BE2C (cell line): ENCODE measurements at regions not wholly inside any gene's neighbourhood (a gene's known extent, or its start where the extent isn't known, plus 50 kb on each side); places are given as distances from the start of the nearest gene placed in this dataset.

ENCODE experiments used
- DNase-seq: peaks from one replicate; pipeline ENCODE4 v3.0.0-alpha.2; 2020
- H3K27me3 ChIP-seq: fragments of 250-450 bp; sonication (Bioruptor Pico); 2 replicates; pipeline ENCODE4 v1.5.1; 2020; ENCODE audit warnings: mild to moderate bottlenecking
- H3K36me3 ChIP-seq: fragments of 250-450 bp; sonication (Bioruptor Pico); 2 replicates; pipeline ENCODE4 v1.5.1; 2020; ENCODE audit warnings: mild to moderate bottlenecking
- H3K4me1 ChIP-seq: fragments of 250-450 bp; sonication (Bioruptor Pico); 2 replicates; pipeline ENCODE4 v1.5.1; 2020
- H3K4me3 ChIP-seq: 2 replicates; pipeline ENCODE4 v1.5.1; 2011; ENCODE audit warnings: low read depth, low read length
- H3K9me3 ChIP-seq: fragments of 250-450 bp; sonication (Bioruptor Pico); 2 replicates; pipeline ENCODE4 v1.5.1; 2020
- TF ChIP-seq, protein P1 (sequence below): IDR thresholded peaks from 2 replicates; pipeline ENCODE4 v1.5.1; 2012; ENCODE audit warnings: mild to moderate bottlenecking, low read depth, low read length

DNA sequence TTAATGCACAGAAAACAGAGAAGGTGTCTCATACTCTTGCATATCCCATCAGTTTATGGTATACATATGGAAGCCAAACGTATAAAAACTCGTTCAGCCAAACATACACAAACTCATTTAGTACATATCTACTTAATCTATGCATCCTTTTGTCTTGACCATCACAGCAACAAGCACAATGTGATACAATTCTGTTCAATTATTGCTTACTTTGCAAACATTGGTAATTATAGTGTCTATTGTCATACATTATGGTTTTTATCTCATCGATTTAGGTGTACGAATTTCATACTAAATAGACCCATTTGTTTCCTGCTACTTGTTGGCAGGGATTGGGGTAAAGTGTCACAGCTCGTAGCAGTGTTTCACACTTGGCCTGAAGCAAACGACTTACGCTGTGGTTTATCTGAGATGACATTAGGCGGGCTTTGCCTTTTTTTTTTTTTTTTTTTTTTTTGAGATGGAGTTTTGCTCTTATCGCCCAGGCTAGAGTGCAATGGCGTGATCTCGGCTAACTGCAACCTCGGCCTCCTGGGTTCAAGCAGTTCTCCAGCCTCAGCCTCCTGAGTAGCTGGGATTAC lies 425.9 kb upstream of the JARID2 start:
- Histone ChIP-seq H3K27me3 (no peaks in the 10 kb centered on the region), H3K36me3 (no peaks in the 10 kb centered on the region), H3K4me1 (peaks cover 19% of the 10 kb centered on the region), H3K4me3 (no peak overlapping the region), H3K9me3 (no peaks in the 10 kb centered on the region)
- no peak for DNase-seq
- TF ChIP-seq, protein P1, sequence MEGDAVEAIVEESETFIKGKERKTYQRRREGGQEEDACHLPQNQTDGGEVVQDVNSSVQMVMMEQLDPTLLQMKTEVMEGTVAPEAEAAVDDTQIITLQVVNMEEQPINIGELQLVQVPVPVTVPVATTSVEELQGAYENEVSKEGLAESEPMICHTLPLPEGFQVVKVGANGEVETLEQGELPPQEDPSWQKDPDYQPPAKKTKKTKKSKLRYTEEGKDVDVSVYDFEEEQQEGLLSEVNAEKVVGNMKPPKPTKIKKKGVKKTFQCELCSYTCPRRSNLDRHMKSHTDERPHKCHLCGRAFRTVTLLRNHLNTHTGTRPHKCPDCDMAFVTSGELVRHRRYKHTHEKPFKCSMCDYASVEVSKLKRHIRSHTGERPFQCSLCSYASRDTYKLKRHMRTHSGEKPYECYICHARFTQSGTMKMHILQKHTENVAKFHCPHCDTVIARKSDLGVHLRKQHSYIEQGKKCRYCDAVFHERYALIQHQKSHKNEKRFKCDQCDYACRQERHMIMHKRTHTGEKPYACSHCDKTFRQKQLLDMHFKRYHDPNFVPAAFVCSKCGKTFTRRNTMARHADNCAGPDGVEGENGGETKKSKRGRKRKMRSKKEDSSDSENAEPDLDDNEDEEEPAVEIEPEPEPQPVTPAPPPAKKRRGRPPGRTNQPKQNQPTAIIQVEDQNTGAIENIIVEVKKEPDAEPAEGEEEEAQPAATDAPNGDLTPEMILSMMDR: no peak

DNA sequence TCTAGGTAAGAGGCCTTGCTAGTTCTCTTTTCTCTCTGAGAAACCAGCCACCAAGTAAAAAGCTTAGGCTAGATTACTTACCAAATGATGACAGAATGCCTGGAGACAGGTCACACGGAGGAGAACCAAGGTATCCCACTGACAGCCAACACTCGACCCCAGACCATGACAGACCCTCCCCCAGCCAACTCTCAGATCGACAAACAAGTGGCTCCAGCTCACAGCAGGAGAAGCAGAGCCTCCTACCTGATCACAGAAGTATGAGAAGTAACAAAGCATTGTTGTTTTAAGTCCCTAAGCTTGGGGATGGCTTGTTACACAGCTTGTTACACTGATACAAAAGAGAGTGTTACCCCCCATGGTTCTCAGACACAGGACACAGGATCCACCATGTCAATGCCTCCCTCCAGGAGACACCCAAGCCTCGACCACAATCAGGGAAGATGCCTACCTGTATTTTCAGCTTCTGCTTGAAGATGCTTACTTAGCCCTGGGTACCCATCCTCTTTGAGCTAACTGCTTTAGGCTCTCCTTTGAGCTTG lies 423.8 kb upstream of the JARID2 start:
- H3K9me3 ChIP-seq: no peaks in the 10 kb centered on the region
- no peaks in the 10 kb centered on the region for H3K27me3 ChIP-seq
- TF ChIP-seq, protein P1: no peak
- no peak for DNase-seq
- H3K36me3 ChIP-seq: no peaks in the 10 kb centered on the region
- H3K4me3 ChIP-seq: no peak overlapping the region
- peaks cover 5% of the 10 kb centered on the region for H3K4me1 ChIP-seq

DNA sequence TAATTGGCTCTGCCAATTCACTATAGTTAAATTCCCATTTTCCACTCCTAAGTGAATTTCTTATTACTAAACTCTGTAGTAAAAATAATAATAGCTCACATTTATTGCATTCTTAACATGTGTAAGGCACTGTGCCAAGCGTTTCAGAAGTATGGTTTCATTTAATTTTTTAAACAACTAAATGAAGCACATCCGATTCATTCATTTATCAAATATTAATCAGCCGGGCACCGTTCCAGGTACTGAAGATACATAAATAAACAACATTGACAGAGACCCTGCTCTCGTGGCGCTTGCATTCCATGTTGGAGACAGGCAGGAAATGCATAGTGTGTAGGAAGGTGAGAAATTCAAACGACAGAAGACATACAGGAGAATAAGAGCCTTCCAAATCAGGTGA lies 423.2 kb upstream of the JARID2 start:
- TF ChIP-seq, protein P1: no peak
- no peak overlapping the region for H3K4me3 ChIP-seq
- no peak for DNase-seq
- no peaks in the 10 kb centered on the region for H3K9me3 ChIP-seq
- no peaks in the 10 kb centered on the region for H3K36me3 ChIP-seq
- peaks cover 3% of the 10 kb centered on the region; the same call in 1 of the 2 replicates for H3K4me1 ChIP-seq
- H3K27me3 ChIP-seq: no peaks in the 10 kb centered on the region

DNA sequence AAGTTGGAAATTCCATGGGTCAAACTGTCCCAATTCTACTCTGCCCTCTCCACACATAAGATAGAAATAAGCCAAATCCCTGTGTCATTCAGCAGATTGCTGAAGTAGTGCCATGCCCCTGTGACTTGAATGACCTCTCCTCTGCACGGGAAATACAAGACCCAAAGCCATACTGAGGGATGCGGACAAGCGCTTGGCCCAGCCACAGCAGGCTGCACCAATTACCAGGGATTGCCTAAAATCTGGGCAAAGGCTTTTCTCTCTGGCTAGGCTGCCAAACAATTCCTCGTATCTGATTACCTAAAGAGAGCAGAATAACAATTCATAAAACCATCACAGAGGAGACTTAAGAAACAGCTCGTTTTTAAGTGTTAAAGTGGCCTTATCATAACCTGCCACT lies 421.8 kb upstream of the JARID2 start:
- Histone ChIP-seq H3K36me3 (no peaks in the 10 kb centered on the region), H3K4me3 (no peak overlapping the region), H3K9me3 (no peaks in the 10 kb centered on the region), H3K27me3 (no peaks in the 10 kb centered on the region), H3K4me1 (no peaks in the 10 kb centered on the region)
- no peak for DNase-seq
- TF ChIP-seq, protein P1: no peak

DNA sequence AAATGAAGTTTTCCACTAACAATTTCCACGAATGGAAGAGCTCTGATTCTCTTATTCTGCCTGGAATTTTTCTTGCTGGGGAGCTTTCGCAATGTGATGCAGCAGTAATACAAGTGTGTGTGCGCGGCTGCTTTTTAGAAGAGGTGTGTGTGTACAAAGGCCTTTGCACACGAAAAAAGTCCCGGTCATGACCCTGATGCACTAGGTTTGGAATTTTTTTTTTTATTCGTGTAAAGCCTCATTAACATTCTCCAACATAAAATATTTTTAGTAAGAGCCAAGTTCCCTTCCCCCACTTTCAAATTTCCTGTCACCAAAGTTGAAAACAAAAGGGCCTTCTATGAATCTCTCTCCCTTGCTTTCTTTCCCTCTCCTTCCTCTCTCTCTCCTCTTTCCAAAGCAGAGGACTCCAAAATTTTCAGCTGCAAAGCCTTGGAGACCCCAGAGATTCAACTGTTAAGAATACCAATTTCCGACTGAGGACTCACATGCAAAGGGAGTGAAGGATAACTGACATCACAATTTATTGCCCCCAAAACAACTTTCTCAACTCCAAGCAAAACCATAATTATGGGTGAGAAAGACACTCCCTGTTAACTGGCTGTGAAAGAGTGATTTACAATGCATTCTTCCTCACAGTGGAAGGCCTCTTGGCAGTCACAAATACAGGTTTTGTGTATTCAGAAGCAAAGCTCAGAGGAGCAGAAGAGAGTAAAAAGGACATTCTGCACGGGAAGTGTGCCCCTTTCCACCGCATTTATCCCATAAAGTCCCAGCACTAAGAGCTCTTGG lies 421.2 kb upstream of the JARID2 start:
- no peak for DNase-seq
- TF ChIP-seq, protein P1: no peak
- Histone ChIP-seq H3K36me3 (no peaks in the 10 kb centered on the region), H3K4me1 (no peaks in the 10 kb centered on the region), H3K4me3 (no peak overlapping the region), H3K27me3 (no peaks in the 10 kb centered on the region), H3K9me3 (no peaks in the 10 kb centered on the region)

DNA sequence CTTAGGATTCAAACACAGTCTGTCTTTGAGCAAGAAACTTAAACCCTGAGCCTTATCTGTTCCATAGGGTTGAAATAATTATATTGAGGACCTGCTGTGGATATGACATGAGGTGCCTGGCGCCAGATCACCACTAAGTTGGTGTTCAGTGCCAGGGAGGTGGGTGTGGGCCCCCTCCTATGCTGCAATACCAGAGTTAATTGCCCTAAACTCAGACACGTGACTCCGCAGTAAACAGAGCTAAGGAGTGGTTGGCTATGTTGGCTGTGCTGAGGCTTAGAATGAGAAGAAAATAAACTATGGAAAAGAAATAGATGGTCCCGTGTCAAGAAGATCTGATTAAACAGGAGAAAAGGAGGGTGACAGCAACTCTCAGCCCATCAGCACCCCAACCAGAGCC lies 419.4 kb upstream of the JARID2 start:
- H3K9me3 ChIP-seq: no peaks in the 10 kb centered on the region
- no peaks in the 10 kb centered on the region for H3K36me3 ChIP-seq
- H3K4me1 ChIP-seq: no peaks in the 10 kb centered on the region
- DNase-seq: no peak
- no peak overlapping the region for H3K4me3 ChIP-seq
- TF ChIP-seq, protein P1: no peak
- H3K27me3 ChIP-seq: no peaks in the 10 kb centered on the region
